ENCODE measurements at regions not wholly inside any gene's neighbourhood (a gene's known extent, or its start where the extent isn't known, plus 50 kb on each side); places are given as distances from the start of the nearest gene placed in this dataset.

DNA sequence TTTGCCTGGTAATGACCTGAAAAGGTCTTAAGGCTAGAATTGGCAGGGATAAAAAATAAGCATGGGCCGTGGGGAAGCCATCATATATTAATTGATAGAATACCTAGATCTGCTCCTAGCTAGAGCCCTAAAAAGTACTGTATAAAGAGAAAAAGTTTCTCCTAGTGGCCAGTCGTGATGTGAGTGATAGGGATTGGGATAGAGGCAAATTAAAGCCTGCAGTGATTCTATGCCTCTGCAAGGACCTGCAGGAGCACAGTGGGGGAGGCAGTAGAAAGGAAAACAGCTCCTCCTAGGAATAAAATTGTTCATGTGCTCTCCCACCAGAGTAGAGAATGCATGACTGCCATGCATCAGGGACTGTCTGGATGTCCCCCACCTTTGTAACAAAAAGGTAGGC lies 56.2 kb upstream of the FTMT start:
- no peaks in the 10 kb centered on the region for H3K36me3 Mint-ChIP-seq
- Histone ChIP-seq H3K4me1 (ENCODE audit: control insufficient read depth in 2 of 2, insufficient read depth in 2 of 2, low read length in 2 of 2) (no peaks in the 10 kb centered on the region), H3K27me3 (ENCODE audit: control insufficient read depth in 2 of 2, insufficient read depth in 2 of 2, low read length in 2 of 2) (no peaks in the 10 kb centered on the region), H3K27ac (ENCODE audit: low read depth, low read length) (no peak overlapping the region), H3K4me3 (ENCODE audit: low read length) (no peak overlapping the region), H3K9me3 (ENCODE audit: control insufficient read depth in 2 of 3, low read length in 3 of 3) (no peaks in the 10 kb centered on the region), H3K36me3 (ENCODE audit: control insufficient read depth in 2 of 3, insufficient read depth in 3 of 3, low read length in 3 of 3) (no peaks in the 10 kb centered on the region)
- H3K4me3 Mint-ChIP-seq: no peak overlapping the region
- ChIA-PET CTCF (no interaction called here), POLR2A (no interaction called here)
- no peaks in the 10 kb centered on the region for H3K27me3 Mint-ChIP-seq
- DNase-seq: no peak
- no peak overlapping the region for H3K27ac Mint-ChIP-seq
- ATAC-seq: no peak
- H3K9me3 Mint-ChIP-seq: peaks cover 0 to 5% (median 0%) of the 10 kb centered on the region in 11 donors
- no peaks in the 10 kb centered on the region for H3K4me1 Mint-ChIP-seq
- intact Hi-C loops (cut with micrococcal nuclease): no loop called here

DNA sequence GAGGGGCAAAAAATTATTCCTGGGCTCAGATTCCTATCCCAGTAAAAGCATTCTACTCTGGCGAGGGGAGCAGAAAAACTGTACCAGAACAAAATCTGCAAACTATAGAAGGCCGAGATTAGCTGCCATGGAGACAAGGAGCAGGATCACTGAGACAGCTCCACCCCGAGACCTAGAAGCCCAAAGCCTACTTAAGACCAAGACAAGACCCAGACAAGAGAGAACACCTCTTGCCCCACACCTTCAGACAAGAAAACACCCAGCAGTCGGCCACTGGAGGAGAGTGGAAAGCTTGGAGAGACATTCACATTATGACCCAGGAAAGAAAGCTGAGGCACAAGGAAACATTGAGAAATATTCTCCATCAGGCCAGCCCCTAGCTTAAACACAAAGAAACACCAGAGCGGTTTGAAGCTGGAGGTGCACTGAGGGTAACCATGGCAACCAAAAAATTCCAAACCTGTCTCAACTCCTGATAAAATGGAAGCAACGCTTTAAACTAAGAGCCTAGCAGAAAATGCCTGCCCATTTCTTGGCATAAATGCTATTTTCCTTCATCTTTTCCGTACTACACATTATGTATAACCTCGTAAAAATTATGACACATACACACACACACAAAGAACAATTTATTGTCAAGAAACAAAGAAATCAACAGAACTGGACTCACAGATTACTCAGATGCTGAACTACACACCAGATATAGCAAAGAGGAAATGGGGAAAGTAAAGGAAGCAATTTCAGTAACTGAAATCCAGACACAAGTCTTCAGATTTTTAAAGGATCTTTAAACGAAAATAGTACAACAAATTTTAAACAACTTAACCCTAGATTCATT lies 53.8 kb upstream of the FTMT start:
- no peaks in the 10 kb centered on the region for H3K9me3 ChIP-seq (ENCODE audit: control insufficient read depth in 2 of 3, low read length in 3 of 3)
- DNase-seq (no peak), ATAC-seq (no peak)
- no peak overlapping the region for H3K4me3 ChIP-seq (ENCODE audit: low read length)
- intact Hi-C loops (cut with micrococcal nuclease): no loop called here
- Mint-ChIP-seq H3K4me3 (no peak overlapping the region), H3K27ac (no peak overlapping the region), H3K36me3 (no peaks in the 10 kb centered on the region), H3K27me3 (no peaks in the 10 kb centered on the region), H3K9me3 (peaks cover 0 to 3% (median 0%) of the 10 kb centered on the region in 11 donors), H3K4me1 (no peaks in the 10 kb centered on the region)
- ChIA-PET POLR2A (no interaction called here), CTCF (no interaction called here)
- H3K36me3 ChIP-seq (ENCODE audit: control insufficient read depth in 2 of 3, insufficient read depth in 3 of 3, low read length in 3 of 3): no peaks in the 10 kb centered on the region
- no peaks in the 10 kb centered on the region for H3K27me3 ChIP-seq (ENCODE audit: control insufficient read depth in 2 of 2, insufficient read depth in 2 of 2, low read length in 2 of 2)
- no peak overlapping the region for H3K27ac ChIP-seq (ENCODE audit: low read depth, low read length)
- H3K4me1 ChIP-seq (ENCODE audit: control insufficient read depth in 2 of 2, insufficient read depth in 2 of 2, low read length in 2 of 2): no peaks in the 10 kb centered on the region

All from naive thymus-derived CD4-positive, alpha-beta T cell (primary cell).